Activated naive CD8-positive, alpha-beta T cell treated with anti-CD3 and anti-CD28 coated beads, Interleukin-2, amount 10 ng/mL, durations not matched to agents 7 days and 5 days (primary cell): ENCODE measurements at regions not wholly inside any gene's neighbourhood (a gene's known extent, or its start where the extent isn't known, plus 50 kb on each side); places are given as distances from the start of the nearest gene placed in this dataset.

Source experiments
- ATAC-seq: fragments of 150-1000 bp; cut with Tn5 transposase; one replicate; pipeline ENCODE4 v1.10.0; 2021; ENCODE audit warnings: low read depth, moderate library complexity
- POLR2A ChIA-PET: fragments of 350-600 bp; sonication (Branson Sonifier 250); formaldehyde crosslinking; loops from one replicate; lab custom pipeline; 2021; ENCODE audit warnings: antibody characterized with exemption; lab: Charles Lee
- DNase-seq: peaks from one replicate; pipeline ENCODE4 v3.0.0; 2021
- H3K27ac Mint-ChIP-seq: one replicate; pipeline ENCODE4 v1.8.0; 2022; ENCODE audit warnings: mild to moderate bottlenecking, mixed read lengths
- H3K27me3 Mint-ChIP-seq: one replicate; pipeline ENCODE4 v1.8.0; 2022; ENCODE audit warnings: mild to moderate bottlenecking, moderate library complexity, mixed read lengths
- H3K36me3 Mint-ChIP-seq: one replicate; pipeline ENCODE4 v1.8.0; 2021; ENCODE audit warnings: mild to moderate bottlenecking, mixed read lengths
- H3K4me1 Mint-ChIP-seq: one replicate; pipeline ENCODE4 v1.8.0; 2021; ENCODE audit warnings: mixed read lengths
- H3K4me3 Mint-ChIP-seq: one replicate; pipeline ENCODE4 v1.8.0; 2022; ENCODE audit warnings: mild to moderate bottlenecking, moderate library complexity, mixed read lengths
- H3K9me3 Mint-ChIP-seq: one replicate; pipeline ENCODE4 v1.8.0; 2021; ENCODE audit warnings: mixed read lengths

- ATAC-seq (no peak), DNase-seq (no peak)
- Mint-ChIP-seq H3K27me3 (no peaks in the 10 kb centered on the region), H3K4me3 (no peak overlapping the region), H3K27ac (no peak overlapping the region), H3K9me3 (no peaks in the 10 kb centered on the region), H3K36me3 (no peaks in the 10 kb centered on the region), H3K4me1 (peaks cover 2% of the 10 kb centered on the region)
- POLR2A ChIA-PET, result no interaction called here
Measured at GRCh38 chr5:116374434-116374852, 200.2 kb downstream of the SEMA6A start.

- Mint-ChIP-seq H3K27ac (no peak overlapping the region), H3K36me3 (no peaks in the 10 kb centered on the region), H3K4me3 (no peak overlapping the region), H3K9me3 (no peaks in the 10 kb centered on the region), H3K27me3 (no peaks in the 10 kb centered on the region), H3K4me1 (peaks cover 2% of the 10 kb centered on the region)
- DNase-seq, result no peak
- ATAC-seq, result no peak
- POLR2A ChIA-PET, result no interaction called here
Measured at GRCh38 chr5:116372931-116373597, 201.6 kb downstream of the SEMA6A start.

DNA sequence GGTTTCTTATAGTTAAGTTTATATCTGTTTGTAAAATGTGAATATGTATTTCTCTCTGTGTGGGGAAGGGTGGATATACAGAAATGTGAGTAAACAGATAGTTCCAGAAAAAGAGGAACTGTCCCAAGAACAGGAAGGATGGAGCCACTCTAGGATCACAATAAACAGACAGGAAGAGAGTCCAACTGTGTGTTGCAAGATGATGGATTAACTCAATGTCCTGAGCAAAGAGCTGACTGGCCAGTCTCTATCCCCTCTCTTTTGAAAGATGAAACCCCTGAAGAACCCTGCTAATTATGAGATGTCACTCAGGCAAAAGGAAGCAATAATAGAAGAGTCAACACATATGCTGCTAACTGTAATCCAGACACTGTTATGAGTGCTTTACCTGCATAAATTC is 202.7 kb downstream of the SEMA6A start:
- ATAC-seq (no peak), DNase-seq (no peak)
- no peaks in the 10 kb centered on the region for H3K27me3 Mint-ChIP-seq
- H3K4me3 Mint-ChIP-seq, result no peak overlapping the region
- H3K9me3 Mint-ChIP-seq, result no peaks in the 10 kb centered on the region
- POLR2A ChIA-PET, result no interaction called here
- H3K36me3 Mint-ChIP-seq, result no peaks in the 10 kb centered on the region
- no peak overlapping the region for H3K27ac Mint-ChIP-seq
- peaks cover 2% of the 10 kb centered on the region for H3K4me1 Mint-ChIP-seq

DNA sequence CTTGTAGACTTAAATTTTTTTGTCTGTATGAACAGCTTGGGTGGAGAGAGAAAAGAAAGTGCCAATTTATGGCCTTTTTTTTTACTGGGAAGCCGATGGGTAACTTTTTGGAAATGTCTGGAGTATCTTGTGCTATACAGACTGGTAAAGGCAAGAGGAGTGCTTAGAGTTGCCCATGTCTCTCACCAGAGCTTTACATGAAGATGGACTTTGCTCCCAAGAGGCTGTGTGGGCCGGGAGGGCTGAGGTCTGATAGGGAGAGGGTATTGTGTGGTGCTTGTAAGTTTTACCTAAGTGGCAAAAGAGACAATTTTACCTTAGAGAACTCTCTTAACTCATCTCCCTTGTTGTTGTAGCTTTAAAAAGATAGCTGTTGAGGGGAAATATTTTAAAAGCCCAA is 203.2 kb downstream of the SEMA6A start:
- Mint-ChIP-seq H3K4me1 (peaks cover 2% of the 10 kb centered on the region), H3K4me3 (no peak overlapping the region), H3K9me3 (no peaks in the 10 kb centered on the region), H3K27ac (no peak overlapping the region), H3K36me3 (no peaks in the 10 kb centered on the region), H3K27me3 (no peaks in the 10 kb centered on the region)
- POLR2A ChIA-PET, result no interaction called here
- ATAC-seq, result no peak
- DNase-seq, result no peak

DNA sequence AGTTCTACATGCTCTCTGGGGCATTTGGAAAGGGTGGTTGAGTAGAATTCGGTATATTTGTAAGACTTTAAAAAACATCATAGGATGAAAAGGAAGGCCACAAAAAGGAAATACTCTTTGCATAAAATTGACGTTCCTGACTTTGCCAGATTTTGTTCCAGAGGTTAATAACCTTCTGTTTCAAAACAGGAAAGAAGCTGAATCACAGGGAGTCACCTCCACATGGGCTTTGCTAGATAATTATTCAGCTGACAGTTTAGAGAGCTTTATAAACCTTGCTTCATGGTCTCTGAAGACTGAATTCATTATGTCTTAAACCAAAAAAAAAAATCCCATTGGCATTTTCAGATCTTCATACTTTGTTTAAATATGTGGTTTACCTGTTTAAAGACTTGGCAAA is 203.7 kb downstream of the SEMA6A start:
- DNase-seq, result no peak
- H3K27me3 Mint-ChIP-seq, result no peaks in the 10 kb centered on the region
- no peaks in the 10 kb centered on the region for H3K9me3 Mint-ChIP-seq
- H3K36me3 Mint-ChIP-seq, result no peaks in the 10 kb centered on the region
- H3K4me1 Mint-ChIP-seq, result peaks cover 2% of the 10 kb centered on the region
- H3K4me3 Mint-ChIP-seq, result no peak overlapping the region
- H3K27ac Mint-ChIP-seq, result no peak overlapping the region
- ATAC-seq, result no peak
- POLR2A ChIA-PET, result no interaction called here

GRCh38 chr5:116370149-116370548 is 204.5 kb downstream of the SEMA6A start:
- Mint-ChIP-seq H3K4me3 (no peak overlapping the region), H3K4me1 (peaks cover 2% of the 10 kb centered on the region), H3K9me3 (no peaks in the 10 kb centered on the region), H3K36me3 (no peaks in the 10 kb centered on the region), H3K27ac (no peak overlapping the region), H3K27me3 (no peaks in the 10 kb centered on the region)
- DNase-seq, result no peak
- ATAC-seq, result no peak
- POLR2A ChIA-PET, result no interaction called here

DNA sequence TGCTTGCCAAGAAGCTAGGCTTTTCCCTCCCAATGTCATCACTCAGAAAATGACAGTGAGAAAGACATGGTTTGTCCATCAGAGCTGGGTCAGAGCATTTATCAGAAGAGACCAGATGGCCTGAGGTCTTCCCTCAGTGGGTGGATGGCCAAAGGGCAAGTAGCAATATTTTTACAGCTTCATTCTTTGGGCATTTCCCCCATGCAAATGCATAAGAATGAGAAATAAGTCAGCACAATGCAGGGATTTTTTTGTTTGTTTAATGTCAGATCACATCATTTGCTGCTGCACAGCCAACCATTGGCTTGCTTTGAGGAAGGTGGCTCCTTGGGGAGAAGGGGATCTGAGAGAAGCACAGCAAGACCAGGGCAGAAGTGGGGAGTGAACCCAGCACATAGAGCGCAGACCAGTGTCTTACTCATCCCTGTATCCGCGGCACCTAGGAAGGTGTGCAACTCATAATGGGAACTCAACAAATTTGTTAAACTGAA is 209.6 kb downstream of the SEMA6A start:
- POLR2A ChIA-PET, result no interaction called here
- H3K27me3 Mint-ChIP-seq, result no peaks in the 10 kb centered on the region
- H3K9me3 Mint-ChIP-seq, result no peaks in the 10 kb centered on the region
- ATAC-seq, result no peak
- peaks cover 4% of the 10 kb centered on the region for H3K36me3 Mint-ChIP-seq
- no peak for DNase-seq
- H3K4me3 Mint-ChIP-seq, result no peak overlapping the region
- no peak overlapping the region for H3K27ac Mint-ChIP-seq
- H3K4me1 Mint-ChIP-seq, result no peaks in the 10 kb centered on the region

DNA sequence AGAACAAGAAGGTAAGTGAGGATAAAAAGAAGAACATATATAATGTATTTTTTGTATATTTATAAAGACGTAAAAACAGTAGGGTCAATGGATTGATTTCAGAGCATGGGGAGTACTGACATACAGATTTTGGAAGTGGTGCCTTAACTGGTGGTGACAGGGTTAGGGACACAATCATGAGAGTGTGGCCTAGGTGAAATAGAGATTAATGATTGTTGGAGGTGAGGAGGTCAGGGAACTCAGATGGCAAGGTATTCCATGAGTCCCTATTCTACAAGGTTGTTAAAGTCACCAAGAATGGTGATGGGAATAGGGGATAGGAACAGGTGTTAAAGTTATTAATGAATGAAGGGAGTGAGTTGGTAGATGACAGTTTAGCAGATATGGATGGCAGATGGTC is 210.8 kb downstream of the SEMA6A start:
- POLR2A ChIA-PET, result no interaction called here
- no peak for ATAC-seq
- Mint-ChIP-seq H3K9me3 (no peaks in the 10 kb centered on the region), H3K4me3 (no peak overlapping the region), H3K27ac (no peak overlapping the region), H3K36me3 (peaks cover 4% of the 10 kb centered on the region), H3K27me3 (no peaks in the 10 kb centered on the region), H3K4me1 (no peaks in the 10 kb centered on the region)
- no peak for DNase-seq

- Mint-ChIP-seq H3K4me3 (no peak overlapping the region), H3K9me3 (no peaks in the 10 kb centered on the region), H3K4me1 (no peaks in the 10 kb centered on the region), H3K36me3 (peaks cover 4% of the 10 kb centered on the region), H3K27me3 (no peaks in the 10 kb centered on the region), H3K27ac (no peak overlapping the region)
- POLR2A ChIA-PET, result no interaction called here
- DNase-seq (no peak), ATAC-seq (no peak)
Measured at GRCh38 chr5:116361979-116362577, 212.5 kb downstream of the SEMA6A start.

DNA sequence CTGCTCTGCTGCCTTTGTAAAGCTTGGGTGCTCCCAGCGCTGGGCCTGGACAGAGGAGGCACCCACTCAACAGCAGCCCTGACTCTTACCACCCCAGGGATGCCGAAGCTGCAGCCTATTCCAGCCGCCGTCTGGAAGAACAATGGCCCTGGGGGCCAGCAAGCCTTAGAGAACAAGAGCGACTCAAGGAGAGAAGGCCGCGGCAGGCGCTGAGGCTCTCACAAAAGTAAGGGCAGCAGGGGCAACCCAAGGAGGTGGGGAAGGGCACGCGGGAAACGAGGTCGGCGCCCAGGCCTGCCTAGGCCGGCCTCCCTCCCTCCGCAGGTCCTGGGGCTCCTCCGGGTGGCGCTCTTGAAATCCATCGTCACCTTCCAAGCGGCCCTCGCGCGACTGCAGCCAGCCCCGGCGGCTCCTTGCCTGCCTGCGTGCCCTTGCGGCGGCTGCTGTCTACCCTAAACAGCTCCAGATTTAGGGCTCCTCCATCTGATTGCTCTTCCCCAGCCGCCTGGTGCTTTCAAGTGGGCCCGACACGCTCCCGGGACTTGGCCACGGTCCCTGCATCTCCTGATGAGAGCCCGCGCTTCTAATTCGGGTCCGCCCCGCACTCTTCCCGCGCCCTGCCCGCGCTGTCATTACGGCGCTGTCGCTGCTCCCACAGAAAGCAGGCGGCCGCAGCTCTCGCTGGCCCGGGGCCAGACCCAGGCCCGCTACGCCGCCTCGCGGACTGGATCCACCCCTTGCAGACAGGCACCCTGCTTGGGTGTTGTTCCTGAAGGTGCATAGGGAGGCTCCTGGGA is 213.3 kb downstream of the SEMA6A start:
- H3K4me1 Mint-ChIP-seq, result no peaks in the 10 kb centered on the region
- DNase-seq (no peak), ATAC-seq (no peak)
- no peaks in the 10 kb centered on the region for H3K9me3 Mint-ChIP-seq
- H3K27me3 Mint-ChIP-seq, result no peaks in the 10 kb centered on the region
- H3K4me3 Mint-ChIP-seq, result no peak overlapping the region
- POLR2A ChIA-PET, result no interaction called here
- H3K27ac Mint-ChIP-seq, result no peak overlapping the region
- H3K36me3 Mint-ChIP-seq, result peaks cover 4% of the 10 kb centered on the region

- DNase-seq, result no peak
- POLR2A ChIA-PET, result no interaction called here
- H3K4me3 Mint-ChIP-seq, result no peak overlapping the region
- H3K36me3 Mint-ChIP-seq, result peaks cover 7% of the 10 kb centered on the region
- H3K27ac Mint-ChIP-seq, result no peak overlapping the region
- no peaks in the 10 kb centered on the region for H3K9me3 Mint-ChIP-seq
- no peaks in the 10 kb centered on the region for H3K4me1 Mint-ChIP-seq
- no peaks in the 10 kb centered on the region for H3K27me3 Mint-ChIP-seq
- ATAC-seq, result no peak
Measured at GRCh38 chr5:116360008-116360853, 214.4 kb downstream of the SEMA6A start.

DNA sequence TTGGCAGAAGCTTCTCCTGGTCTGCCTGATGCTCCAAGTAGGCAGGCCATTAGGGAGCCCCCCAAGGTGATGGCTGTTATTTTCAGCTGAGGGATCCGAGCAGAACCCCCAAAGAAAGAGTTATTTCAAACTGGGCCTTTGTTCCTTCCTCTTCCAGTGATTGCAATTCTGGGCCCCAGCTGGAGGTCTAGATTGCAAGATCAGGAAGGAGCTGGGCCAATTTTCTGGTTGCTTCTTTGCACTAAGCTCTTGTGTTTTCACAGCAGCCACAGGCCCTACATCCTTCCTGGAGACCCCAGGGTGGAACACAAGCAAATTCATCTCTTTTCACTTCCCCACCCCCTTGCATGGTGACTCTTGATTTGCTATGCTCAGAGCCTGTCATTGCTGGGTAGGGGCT is 215.0 kb downstream of the SEMA6A start:
- H3K27me3 Mint-ChIP-seq, result no peaks in the 10 kb centered on the region

DNA sequence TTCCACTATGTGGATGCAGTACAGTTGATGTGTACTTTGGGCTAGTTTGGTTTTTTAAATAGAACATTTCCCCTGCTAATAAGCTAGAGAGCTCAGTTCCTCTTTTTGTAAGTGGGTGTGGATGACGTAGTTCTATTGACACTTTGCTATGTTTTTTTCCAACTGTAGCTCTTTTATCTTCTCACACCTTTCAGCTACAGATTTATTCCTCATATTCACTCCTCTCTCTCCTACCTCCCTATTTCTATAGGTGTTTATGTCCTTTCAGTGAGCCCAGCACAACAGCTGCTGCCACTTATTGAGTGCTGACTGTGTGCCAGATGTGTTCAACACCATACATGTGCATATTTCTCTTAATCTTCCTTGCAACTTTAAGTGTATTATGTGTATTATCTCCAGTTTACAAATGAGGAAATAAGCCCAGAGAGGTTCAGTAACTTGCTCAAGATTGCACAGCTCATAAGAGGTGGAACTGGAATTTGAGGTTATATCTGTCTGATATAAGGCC is 215.7 kb downstream of the SEMA6A start:
- peaks cover 2% of the 10 kb centered on the region for H3K9me3 Mint-ChIP-seq
- H3K4me3 Mint-ChIP-seq, result no peak overlapping the region
- ATAC-seq, result no peak
- H3K27ac Mint-ChIP-seq, result no peak overlapping the region
- POLR2A ChIA-PET, result no interaction called here
- no peaks in the 10 kb centered on the region for H3K27me3 Mint-ChIP-seq
- peaks cover 8% of the 10 kb centered on the region for H3K36me3 Mint-ChIP-seq
- no peak for DNase-seq
- no peaks in the 10 kb centered on the region for H3K4me1 Mint-ChIP-seq

More for the DNA sequence above, 215.0 kb downstream of the SEMA6A start:
- no peak for ATAC-seq
- Mint-ChIP-seq H3K4me1 (no peaks in the 10 kb centered on the region), H3K36me3 (peaks cover 7% of the 10 kb centered on the region), H3K27ac (no peak overlapping the region), H3K9me3 (peaks cover 1% of the 10 kb centered on the region), H3K4me3 (no peak overlapping the region)
- DNase-seq, result no peak
- POLR2A ChIA-PET, result no interaction called here
